Prostate gland (tissue), 2 donors: ENCODE measurements at regions not wholly inside any gene's neighbourhood (a gene's known extent, or its start where the extent isn't known, plus 50 kb on each side); places are given as distances from the start of the nearest gene placed in this dataset.

ENCODE experiments used
- CTCF ChIP-seq, 4 experiments: fragments of 200-600 bp in 2 of 4; fragments of 450-650 bp in 2 of 4; sonication (generic) in 2 of 4; IDR thresholded peaks; 1 replicate in 3 of 4; 2 replicates in 1 of 4; pipeline ENCODE4 v1.5.1; 2016 to 2019; ENCODE audit warnings: antibody characterized with exemption in 4 of 4, mild to moderate bottlenecking in 2 of 4, moderate library complexity in 2 of 4
- POLR2A ChIP-seq: fragments of 450-650 bp; IDR thresholded peaks from one replicate; pipeline ENCODE4 v1.6.1; 2016; ENCODE audit warnings: antibody characterized with exemption, mild to moderate bottlenecking
- POLR2AphosphoS5 ChIP-seq: sonication (generic); formaldehyde crosslinking; IDR thresholded peaks from one replicate; pipeline ENCODE4 v1.6.1; 2017; ENCODE audit warnings: antibody characterized with exemption

GRCh38 chr2:144776766-144777165, 256.8 kb upstream of the ZEB2 start:
- TF ChIP-seq CTCF (IDR thresholded peaks at IDR 0.05) (no peak), POLR2AphosphoS5 (no peak), POLR2A (no peak)
